GM21717 (cell line): ENCODE measurements at regions not wholly inside any gene's neighbourhood (a gene's known extent, or its start where the extent isn't known, plus 50 kb on each side); places are given as distances from the start of the nearest gene placed in this dataset.

Source experiments
- ATAC-seq: cut with Tn5 transposase; IDR thresholded peaks from one replicate; pipeline ENCODE4 v1.9.1; 2021; ENCODE audit warnings: mild to moderate bottlenecking, moderate library complexity; ENCODE audit not compliant: unreplicated experiment

- no peak for ATAC-seq
Measured at GRCh38 chr3:145716519-145716918, 444.5 kb downstream of the PLOD2 start.

DNA sequence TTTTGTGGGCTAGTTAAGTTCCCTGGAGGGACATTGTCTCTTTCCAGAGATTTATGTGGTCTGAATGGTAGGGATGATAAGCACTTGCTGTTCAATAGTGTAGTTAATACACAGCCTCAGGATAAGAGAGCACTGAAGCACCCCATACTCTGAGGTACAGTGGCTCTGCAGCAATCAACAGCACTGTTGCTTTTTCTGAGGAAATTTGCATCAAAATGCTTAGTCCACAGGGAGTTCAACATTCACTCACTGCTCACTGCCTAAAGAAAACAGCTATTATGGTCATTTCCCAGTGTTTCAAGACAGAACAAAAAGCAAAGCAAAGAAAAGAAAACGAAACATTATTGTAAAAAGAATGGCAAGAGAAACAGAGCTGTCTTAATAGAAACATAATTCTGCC, 441.9 kb downstream of the PLOD2 start:
- no peak for ATAC-seq

- no peak for ATAC-seq
Measured at GRCh38 chr3:145721273-145721805, 439.6 kb downstream of the PLOD2 start.

GRCh38 chr3:145721815-145722214, 439.2 kb downstream of the PLOD2 start:
- no peak for ATAC-seq

- no peak for ATAC-seq
Measured at GRCh38 chr3:145727476-145727875, 433.5 kb downstream of the PLOD2 start.

GRCh38 chr3:145735631-145736030, 425.4 kb downstream of the PLOD2 start:
- ATAC-seq, result no peak

GRCh38 chr3:145737952-145738351, 423.0 kb downstream of the PLOD2 start:
- no peak for ATAC-seq

DNA sequence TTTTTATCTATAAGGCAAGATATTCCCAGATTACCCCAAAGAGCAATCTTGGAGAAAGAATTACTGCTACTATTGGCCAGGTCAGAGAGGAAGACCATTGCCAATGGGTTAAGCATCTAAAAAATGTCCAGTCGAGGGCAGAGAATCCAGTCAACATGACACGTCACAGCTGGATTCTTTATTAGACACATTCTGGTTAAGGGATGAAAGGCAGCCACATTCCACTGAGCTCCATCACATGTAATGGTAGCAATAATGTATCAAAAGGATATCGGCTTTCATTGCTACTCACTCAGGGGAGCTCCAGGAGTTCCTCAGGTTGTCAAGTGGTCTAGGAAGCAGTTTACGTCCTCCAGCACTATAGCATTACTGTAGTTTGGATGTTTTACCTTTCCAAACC, 421.1 kb downstream of the PLOD2 start:
- ATAC-seq, result no peak

GRCh38 chr3:145750657-145751056, 410.3 kb downstream of the PLOD2 start:
- ATAC-seq, result no peak

DNA sequence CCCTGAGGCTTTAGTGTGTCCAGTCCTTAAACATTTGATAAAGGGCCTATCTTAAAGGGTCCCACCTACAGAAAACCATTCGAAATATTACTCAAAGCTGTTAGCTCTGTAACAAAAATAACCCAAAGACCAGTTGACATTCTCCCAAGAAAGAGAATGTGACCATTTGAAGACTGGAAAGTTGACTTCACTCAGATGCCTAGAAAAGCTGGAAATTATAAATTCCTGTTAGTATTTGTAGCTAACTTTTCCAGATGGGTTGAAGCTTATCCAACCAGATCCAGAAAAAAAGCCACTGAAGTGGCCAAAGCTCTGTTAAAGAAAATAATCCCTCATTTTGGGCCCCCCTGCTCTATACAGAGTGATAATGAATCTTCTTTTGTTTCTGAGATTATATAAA, 408.4 kb downstream of the PLOD2 start:
- ATAC-seq, result no peak

GRCh38 chr3:145754605-145755289, 406.2 kb downstream of the PLOD2 start:
- ATAC-seq, result no peak

- no peak for ATAC-seq
Measured at GRCh38 chr3:145760036-145760435, 400.9 kb downstream of the PLOD2 start.

- ATAC-seq, result no peak
Measured at GRCh38 chr3:145767909-145768308, 393.1 kb downstream of the PLOD2 start.

DNA sequence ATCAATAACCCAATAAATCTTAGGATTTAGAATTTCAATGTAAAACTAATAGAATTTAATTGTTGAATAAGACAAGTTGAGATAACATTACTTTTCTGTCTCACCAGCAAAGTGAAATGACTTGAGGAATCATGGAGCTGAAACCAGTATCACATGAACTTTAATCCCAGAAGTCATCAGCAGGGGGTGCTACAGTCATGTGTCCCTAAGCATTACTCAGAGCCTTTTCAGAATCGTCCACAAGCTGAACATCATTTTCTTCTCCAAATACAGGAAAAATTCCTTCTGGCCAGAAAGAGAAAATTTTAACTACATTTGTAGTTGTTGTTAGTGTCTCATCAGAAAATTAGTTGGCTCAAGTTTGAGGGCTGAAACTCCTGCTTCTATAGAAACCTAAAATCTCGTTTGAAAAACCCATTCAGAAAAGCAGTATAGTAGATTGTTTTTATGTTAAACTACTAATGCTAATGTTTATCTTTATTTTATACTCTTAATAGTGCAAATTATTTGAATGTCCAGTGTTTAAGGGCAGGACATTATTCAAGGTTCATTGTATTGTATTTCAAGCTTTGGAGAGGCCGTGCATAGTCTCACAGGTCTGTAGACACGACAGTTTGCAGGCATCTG, 384.1 kb downstream of the PLOD2 start:
- no peak for ATAC-seq

- no peak for ATAC-seq
Measured at GRCh38 chr3:145780301-145780700, 380.7 kb downstream of the PLOD2 start.

GRCh38 chr3:145785668-145786067, 375.3 kb downstream of the PLOD2 start:
- no peak for ATAC-seq

GRCh38 chr3:145798007-145798406, 363.0 kb downstream of the PLOD2 start:
- ATAC-seq, result no peak

- ATAC-seq, result no peak
Measured at GRCh38 chr3:145798696-145799537, 362.1 kb downstream of the PLOD2 start.

DNA sequence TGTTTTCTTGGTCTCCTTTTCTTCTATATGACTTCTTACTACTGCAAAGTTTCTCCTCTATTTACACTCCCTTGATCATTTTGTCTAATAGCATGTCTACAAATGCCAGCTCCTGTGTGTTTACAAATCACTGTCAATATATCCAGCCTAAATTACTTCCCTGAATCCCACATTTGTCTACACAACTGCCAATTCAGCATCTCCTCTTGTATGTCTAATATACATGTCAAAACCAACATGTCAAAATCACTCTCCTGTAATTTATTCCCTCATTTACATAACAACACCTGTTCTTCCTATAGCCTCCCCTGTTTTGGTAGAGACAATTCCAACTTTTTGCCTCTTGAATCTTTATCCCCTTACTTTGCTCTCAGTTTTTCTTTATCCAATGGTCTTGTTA, 359.3 kb downstream of the PLOD2 start:
- no peak for ATAC-seq

GRCh38 chr3:145807990-145808389, 353.0 kb downstream of the PLOD2 start:
- ATAC-seq, result no peak

DNA sequence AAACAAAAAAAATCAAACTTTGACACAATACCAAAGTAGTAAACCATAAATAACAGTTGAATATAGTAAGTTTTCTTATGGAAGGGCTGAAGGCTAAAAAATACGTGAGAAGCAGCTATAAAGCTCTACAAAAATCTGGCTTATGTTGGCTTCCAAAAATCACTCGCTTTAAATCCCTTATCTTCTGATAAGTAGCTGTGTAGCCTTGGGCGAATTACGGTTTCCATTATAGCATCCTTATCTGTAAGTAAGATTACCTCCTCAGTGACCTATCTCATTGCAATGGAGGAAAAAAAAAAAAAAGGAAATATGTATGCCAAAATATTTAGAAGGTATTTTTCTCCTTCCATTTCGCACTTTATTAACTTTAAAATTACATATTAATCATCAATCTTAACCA, 348.6 kb downstream of the PLOD2 start:
- ATAC-seq, result no peak
